ENCODE measurements at regions not wholly inside any gene's neighbourhood (a gene's known extent, or its start where the extent isn't known, plus 50 kb on each side); places are given as distances from the start of the nearest gene placed in this dataset.

DNA sequence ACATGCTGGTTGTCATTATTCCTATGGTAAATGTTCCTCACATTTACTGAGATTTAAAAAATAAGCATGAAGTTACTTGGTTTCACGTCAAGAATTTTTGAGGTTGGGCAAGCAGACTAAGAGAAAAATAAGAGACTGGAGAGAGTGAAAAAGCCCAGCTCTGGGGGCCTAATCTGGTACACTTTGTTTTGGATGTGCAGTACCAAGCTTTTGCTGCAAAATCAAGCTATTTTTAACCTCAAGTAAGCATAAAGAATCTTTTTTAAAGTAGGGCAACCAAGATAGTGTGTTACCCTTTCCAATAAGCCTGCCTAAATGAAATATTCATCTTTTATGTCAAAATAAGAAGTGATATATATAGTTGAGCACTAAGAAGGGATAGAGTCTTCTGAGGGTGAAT, 79.4 kb upstream of the ARHGAP20 start:
- TF ChIP-seq, protein P1, sequence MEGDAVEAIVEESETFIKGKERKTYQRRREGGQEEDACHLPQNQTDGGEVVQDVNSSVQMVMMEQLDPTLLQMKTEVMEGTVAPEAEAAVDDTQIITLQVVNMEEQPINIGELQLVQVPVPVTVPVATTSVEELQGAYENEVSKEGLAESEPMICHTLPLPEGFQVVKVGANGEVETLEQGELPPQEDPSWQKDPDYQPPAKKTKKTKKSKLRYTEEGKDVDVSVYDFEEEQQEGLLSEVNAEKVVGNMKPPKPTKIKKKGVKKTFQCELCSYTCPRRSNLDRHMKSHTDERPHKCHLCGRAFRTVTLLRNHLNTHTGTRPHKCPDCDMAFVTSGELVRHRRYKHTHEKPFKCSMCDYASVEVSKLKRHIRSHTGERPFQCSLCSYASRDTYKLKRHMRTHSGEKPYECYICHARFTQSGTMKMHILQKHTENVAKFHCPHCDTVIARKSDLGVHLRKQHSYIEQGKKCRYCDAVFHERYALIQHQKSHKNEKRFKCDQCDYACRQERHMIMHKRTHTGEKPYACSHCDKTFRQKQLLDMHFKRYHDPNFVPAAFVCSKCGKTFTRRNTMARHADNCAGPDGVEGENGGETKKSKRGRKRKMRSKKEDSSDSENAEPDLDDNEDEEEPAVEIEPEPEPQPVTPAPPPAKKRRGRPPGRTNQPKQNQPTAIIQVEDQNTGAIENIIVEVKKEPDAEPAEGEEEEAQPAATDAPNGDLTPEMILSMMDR (IDR thresholded peaks at IDR 0.05), result no peak
- no peak for TF ChIP-seq POLR2A (IDR thresholded peaks at IDR 0.05)
- TF ChIP-seq EP300 (IDR thresholded peaks at IDR 0.05), result no peak
